NT2/D1 (cell line): ENCODE measurements at regions not wholly inside any gene's neighbourhood (a gene's known extent, or its start where the extent isn't known, plus 50 kb on each side); places are given as distances from the start of the nearest gene placed in this dataset.
"Not testable (repeated sequence)": the region's sequence is repeated elsewhere in the genome, so short reads cannot be mapped to it uniquely, and the experiment has no call there.

Experiments used
- DNase-seq: peaks from one replicate; pipeline ENCODE4 v3.0.0-alpha.2; 2011; ENCODE audit warnings: low read depth, low spot score
- H3K27me3 ChIP-seq: 2 replicates; pipeline ENCODE4 v1.6.0; 2011; ENCODE audit warnings: mild to moderate bottlenecking; ENCODE audit not compliant: insufficient read length, insufficient read depth
- H3K36me3 ChIP-seq: 2 replicates; pipeline ENCODE4 v1.6.1; 2011; ENCODE audit warnings: mild to moderate bottlenecking, low read length, mixed read lengths; ENCODE audit not compliant: insufficient read depth, insufficient read length
- H3K4me1 ChIP-seq: 2 replicates; pipeline ENCODE4 v1.5.1; 2011; ENCODE audit not compliant: insufficient read depth, insufficient read length
- H3K4me3 ChIP-seq: 2 replicates; pipeline ENCODE4 v1.5.1; 2011; ENCODE audit warnings: low read depth; ENCODE audit not compliant: insufficient read length
- H3K9ac ChIP-seq: 2 replicates; pipeline ENCODE4 v1.6.0; 2011; ENCODE audit warnings: low read depth; ENCODE audit not compliant: insufficient read length
- H3K9me3 ChIP-seq: 2 replicates; pipeline ENCODE4 v1.5.1; 2011; ENCODE audit warnings: mild to moderate bottlenecking, low read length; ENCODE audit not compliant: insufficient read depth
- SUZ12 ChIP-seq: IDR thresholded peaks from 2 replicates; pipeline ENCODE4 v1.6.1; 2011; ENCODE audit not compliant: insufficient read length, insufficient read depth; ENCODE audit errors: extremely low read depth
- YY1 ChIP-seq: IDR thresholded peaks from 2 replicates; pipeline ENCODE4 v1.6.1; 2011; ENCODE audit not compliant: insufficient read length, insufficient read depth
- ZNF274 ChIP-seq: IDR thresholded peaks from 2 replicates; pipeline ENCODE4 v1.6.1; 2011; ENCODE audit warnings: mild to moderate bottlenecking, low read depth, low read length

- H3K27me3 ChIP-seq: no peaks in the 10 kb centered on the region
- no peak overlapping the region for H3K9ac ChIP-seq
- TF ChIP-seq SUZ12 (no peak), YY1 (no peak), ZNF274 (no peak)
- H3K9me3 ChIP-seq: no peaks in the 10 kb centered on the region
- no peaks in the 10 kb centered on the region for H3K4me1 ChIP-seq
- no peaks in the 10 kb centered on the region for H3K36me3 ChIP-seq
- no peak overlapping the region for H3K4me3 ChIP-seq
- DNase-seq: no peak
Observed at GRCh38 chr2:144780983-144781382, 261.1 kb upstream of the ZEB2 start.

DNA sequence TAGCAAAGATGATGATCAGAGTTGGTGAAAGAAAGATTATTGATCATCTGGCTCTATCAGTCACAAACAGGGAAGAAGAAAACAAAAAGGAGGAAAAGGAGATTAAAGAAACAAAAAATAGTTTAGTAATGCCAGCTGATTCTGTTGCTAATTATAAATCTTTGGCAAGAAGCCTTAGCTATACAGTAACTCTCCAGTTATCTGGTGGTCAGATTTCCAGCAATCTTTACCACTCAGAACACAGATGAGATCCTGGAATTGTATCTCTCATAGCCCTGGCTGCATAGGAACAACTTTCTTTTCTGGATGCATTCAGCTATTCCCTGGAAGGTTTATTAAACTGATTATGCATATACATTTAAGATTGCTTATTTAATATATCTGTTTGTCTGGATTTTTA lies 256.8 kb upstream of the ZEB2 start:
- H3K4me3 ChIP-seq: no peak overlapping the region
- no peak for TF ChIP-seq YY1
- no peak for TF ChIP-seq ZNF274
- no peak for TF ChIP-seq SUZ12
- no peaks in the 10 kb centered on the region for H3K27me3 ChIP-seq
- H3K36me3 ChIP-seq: no peaks in the 10 kb centered on the region
- DNase-seq: no peak
- H3K9me3 ChIP-seq: no peaks in the 10 kb centered on the region
- H3K4me1 ChIP-seq: no peaks in the 10 kb centered on the region
- H3K9ac ChIP-seq: no peak overlapping the region

DNA sequence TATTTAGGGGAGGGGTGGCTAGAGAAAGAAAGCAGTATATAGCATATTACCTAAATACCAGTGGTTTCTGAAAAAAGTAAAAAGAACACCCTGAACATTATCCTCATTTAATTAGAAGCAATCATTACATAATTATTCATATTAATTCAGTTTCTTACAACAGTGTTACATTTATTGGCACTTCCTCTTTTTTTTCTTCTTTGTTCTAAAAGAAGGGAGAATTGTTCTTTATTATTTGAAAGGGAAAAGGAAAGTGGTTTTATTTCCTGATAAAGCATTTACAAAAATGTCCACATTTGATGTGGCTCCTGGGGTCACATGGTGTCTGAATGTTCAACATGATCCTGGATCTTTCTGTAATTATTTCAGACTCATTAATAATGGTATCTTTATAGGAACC lies 254.9 kb upstream of the ZEB2 start:
- Histone ChIP-seq H3K4me1 (no peaks in the 10 kb centered on the region), H3K4me3 (no peak overlapping the region), H3K9ac (no peak overlapping the region), H3K36me3 (no peaks in the 10 kb centered on the region), H3K27me3 (no peaks in the 10 kb centered on the region), H3K9me3 (no peaks in the 10 kb centered on the region)
- no peak for TF ChIP-seq ZNF274
- TF ChIP-seq YY1: no peak
- TF ChIP-seq SUZ12: no peak
- no peak for DNase-seq

GRCh38 chr2:144771348-144771747 lies 251.4 kb upstream of the ZEB2 start:
- Histone ChIP-seq H3K36me3 (no peaks in the 10 kb centered on the region), H3K4me1 (no peaks in the 10 kb centered on the region), H3K9ac (no peak overlapping the region), H3K27me3 (no peaks in the 10 kb centered on the region), H3K4me3 (no peak overlapping the region), H3K9me3 (no peaks in the 10 kb centered on the region)
- no peak for DNase-seq
- TF ChIP-seq YY1 (no peak), ZNF274 (no peak), SUZ12 (no peak)

- no peak overlapping the region for H3K4me3 ChIP-seq
- no peak for DNase-seq
- TF ChIP-seq YY1 (no peak), SUZ12 (no peak), ZNF274 (no peak)
Observed at GRCh38 chr2:144770616-144771230, 250.8 kb upstream of the ZEB2 start.

DNA sequence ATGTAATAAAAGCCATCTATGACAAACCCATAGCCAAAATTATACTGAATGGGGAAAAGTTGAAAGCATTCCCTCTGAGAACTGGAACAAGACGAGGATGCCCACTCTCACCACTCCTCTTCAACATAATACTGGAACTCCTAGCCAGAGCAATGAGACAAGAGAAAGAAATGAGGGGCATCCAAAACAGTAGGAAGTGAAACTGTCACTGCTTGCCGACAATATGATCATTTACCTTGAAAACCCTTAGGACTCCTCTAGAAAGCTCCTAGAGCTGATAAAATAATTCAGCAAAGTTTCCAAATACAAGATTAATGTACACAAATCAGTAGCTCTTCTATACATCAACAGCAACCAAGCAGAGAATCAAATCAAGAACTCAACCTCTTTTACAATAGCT lies 241.0 kb upstream of the ZEB2 start:
- DNase-seq, H3K4me3 ChIP-seq, H3K36me3 ChIP-seq, H3K9ac ChIP-seq, H3K27me3 ChIP-seq, H3K9me3 ChIP-seq, H3K4me1 ChIP-seq: not testable (repeated sequence)

More at GRCh38 chr2:144770616-144771230, 250.8 kb upstream of the ZEB2 start:
- H3K27me3 ChIP-seq: no peaks in the 10 kb centered on the region
- no peaks in the 10 kb centered on the region for H3K4me1 ChIP-seq
- no peaks in the 10 kb centered on the region for H3K36me3 ChIP-seq
- no peaks in the 10 kb centered on the region for H3K9me3 ChIP-seq
- H3K9ac ChIP-seq: no peak overlapping the region

GRCh38 chr2:144759746-144760145 lies 239.8 kb upstream of the ZEB2 start:
- no peaks in the 10 kb centered on the region for H3K36me3 ChIP-seq
- no peaks in the 10 kb centered on the region for H3K4me1 ChIP-seq
- H3K27me3 ChIP-seq: no peaks in the 10 kb centered on the region
- no peak overlapping the region for H3K9ac ChIP-seq
- H3K4me3 ChIP-seq: no peak overlapping the region
- H3K9me3 ChIP-seq: no peaks in the 10 kb centered on the region
- TF ChIP-seq SUZ12: no peak
- TF ChIP-seq ZNF274: no peak
- TF ChIP-seq YY1: no peak
- DNase-seq: no peak

DNA sequence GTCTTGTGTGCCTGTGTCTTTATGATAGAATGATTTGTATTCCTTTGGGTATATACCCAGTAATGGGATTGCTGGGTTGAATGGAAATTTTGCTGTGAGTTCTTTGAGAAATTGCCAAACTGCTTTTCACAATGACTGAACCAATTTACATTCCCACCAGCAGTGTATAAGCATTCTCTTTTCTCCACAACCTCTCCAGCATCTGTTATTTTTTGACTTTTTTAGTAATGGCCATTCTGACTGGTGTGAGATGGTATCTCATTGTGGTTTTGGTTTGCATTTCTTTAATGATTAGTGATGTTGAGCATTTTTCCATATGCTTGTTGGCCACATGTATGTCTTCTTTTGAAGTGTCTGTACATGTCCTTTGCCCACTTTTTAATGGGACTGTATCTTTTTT lies 238.3 kb upstream of the ZEB2 start:
- H3K9ac ChIP-seq, H3K27me3 ChIP-seq, H3K9me3 ChIP-seq, H3K4me3 ChIP-seq, H3K4me1 ChIP-seq, H3K36me3 ChIP-seq, DNase-seq: not testable (repeated sequence)
